SK-N-SH (cell line): ENCODE measurements at regions not wholly inside any gene's neighbourhood (a gene's known extent, or its start where the extent isn't known, plus 50 kb on each side); places are given as distances from the start of the nearest gene placed in this dataset.

ENCODE experiments used
- CTCF ChIA-PET: fragments of 300-600, 350-600 bp; formaldehyde crosslinking; extraction: SDS; loops from one replicate; lab custom pipeline; 2021; lab: Yijun Ruan, JAX
- POLR2A ChIA-PET: fragments of 350-600 bp; sonication (Branson Sonifier 250); formaldehyde crosslinking; extraction: SDS; loops from one replicate; lab custom pipeline; 2020; ENCODE audit warnings: antibody characterized with exemption, inconsistent platforms; lab: Yijun Ruan, JAX
- DNase-seq: peaks from one replicate; pipeline ENCODE4 v3.0.0; 2012
- H2AFZ ChIP-seq: fragments of 200-600 bp; sonication (generic); 2 replicates; pipeline ENCODE4 v1.8.1; 2016; ENCODE audit warnings: antibody characterized with exemption, mild to moderate bottlenecking, low read depth
- H3F3A ChIP-seq: fragments of 200-600 bp; sonication (generic); replicated peaks from 2 replicates; pipeline ENCODE3; 2016; ENCODE audit warnings: antibody characterized with exemption, mild to moderate bottlenecking; ENCODE audit not compliant: insufficient read depth
- H3K27ac ChIP-seq, 2 experiments: fragments of 200-500 bp in 1 of 2; fragments of 200-600 bp in 1 of 2; sonication (Bioruptor generic) in 1 of 2; sonication (generic), shearing (Covaris generic) in 1 of 2; 2 replicates each; pipeline versions ENCODE4 v1.5.1 to v1.6.1; 2014 to 2016; ENCODE audit warnings: low read depth in 2 of 2, inconsistent platforms in 1 of 2, low read length in 1 of 2, mild to moderate bottlenecking in 1 of 2, mixed read lengths in 1 of 2
- H3K27me3 ChIP-seq: fragments of 200-600 bp; sonication (generic), shearing (Covaris generic); 2 replicates; pipeline ENCODE4 v1.6.1; 2016; ENCODE audit warnings: mixed run types; ENCODE audit not compliant: insufficient read depth
- H3K36me3 ChIP-seq, 2 experiments: fragments of 200-500 bp in 1 of 2; fragments of 200-600 bp in 1 of 2; sonication (Bioruptor generic) in 1 of 2; sonication (generic) in 1 of 2; replicated peaks in 1 of 2; 2 replicates each; pipeline versions ENCODE3 to v1.5.1; 2014 to 2016; ENCODE audit warnings: low read length in 1 of 2, mild to moderate bottlenecking in 1 of 2; ENCODE audit not compliant: insufficient read depth in 2 of 2, control insufficient read depth in 1 of 2
- H3K4me1 ChIP-seq, 2 experiments: fragments of 200-500 bp in 1 of 2; fragments of 200-600 bp in 1 of 2; sonication (Bioruptor generic) in 1 of 2; sonication (generic), shearing (Covaris generic) in 1 of 2; 2 replicates each; pipeline versions ENCODE4 v1.5.1 to v1.6.1; 2014 to 2016; ENCODE audit warnings: low read depth in 1 of 2, low read length in 1 of 2, mixed run types in 1 of 2; ENCODE audit not compliant: insufficient read depth in 2 of 2, control insufficient read depth in 1 of 2
- H3K4me2 ChIP-seq: fragments of 200-600 bp; sonication (generic), shearing (Covaris generic); 2 replicates; pipeline ENCODE4 v1.6.1; 2017; ENCODE audit warnings: mixed run types
- H3K4me3 ChIP-seq, 2 experiments: fragments of 200-500 bp in 1 of 2; fragments of 200-600 bp in 1 of 2; sonication (Bioruptor generic) in 1 of 2; sonication (generic), shearing (Covaris generic) in 1 of 2; 2 replicates each; pipeline versions ENCODE4 v1.5.1 to v1.8.1; 2014 to 2016; ENCODE audit warnings: low read depth in 2 of 2, inconsistent platforms in 1 of 2, low read length in 1 of 2, mild to moderate bottlenecking in 1 of 2, mixed read lengths in 1 of 2, moderate library complexity in 1 of 2
- H3K79me2 ChIP-seq: fragments of 200-600 bp; sonication (generic); 2 replicates; pipeline ENCODE4 v1.8.1; 2017; ENCODE audit warnings: mild to moderate bottlenecking; ENCODE audit not compliant: insufficient read depth
- H3K9ac ChIP-seq: fragments of 200-600 bp; sonication (generic); 2 replicates; pipeline ENCODE4 v1.6.1; 2017; ENCODE audit warnings: mixed run types
- H3K9me2 ChIP-seq: fragments of 200-600 bp; sonication (generic); 2 replicates; pipeline ENCODE4 v1.6.1; 2017; ENCODE audit warnings: mixed run types
- H3K9me3 ChIP-seq: fragments of 200-600 bp; sonication (generic); 2 replicates; pipeline ENCODE4 v1.6.1; 2017; ENCODE audit warnings: mixed run types, mild to moderate bottlenecking, moderate library complexity
- H4K20me1 ChIP-seq: fragments of 200-600 bp; sonication (generic); 2 replicates; pipeline ENCODE4 v1.6.1; 2017; ENCODE audit warnings: mild to moderate bottlenecking, mixed run types; ENCODE audit not compliant: insufficient read depth
- ELF1 ChIP-seq: IDR thresholded peaks from 2 replicates; pipeline ENCODE4 v1.4.0; 2012
- EZH2phosphoT487 ChIP-seq: fragments of 200-600 bp; sonication (generic); IDR thresholded peaks from 2 replicates; pipeline ENCODE4 v1.6.1; 2017; ENCODE audit warnings: low read depth, mixed run types, mild to moderate bottlenecking, antibody characterized with exemption, moderate library complexity, borderline replicate concordance
- GABPA ChIP-seq: IDR thresholded peaks from 2 replicates; pipeline ENCODE4 v1.4.0; 2012; ENCODE audit warnings: low read depth, mild to moderate bottlenecking
- GATA2 ChIP-seq: sonication (generic); formaldehyde crosslinking; IDR thresholded peaks from 2 replicates; pipeline ENCODE4 v1.5.0; 2020; ENCODE audit warnings: mild to moderate bottlenecking, missing genetic modification reagents
- IRF3 ChIP-seq: fragments of 150-350 bp; IDR thresholded peaks from 2 replicates; pipeline ENCODE4 v1.6.1; 2016; ENCODE audit warnings: mild to moderate bottlenecking, low read depth, low read length
- JUND ChIP-seq: IDR thresholded peaks from 2 replicates; pipeline ENCODE4 v1.4.0; 2012
- MAX ChIP-seq: IDR thresholded peaks from 2 replicates; pipeline ENCODE4 v1.4.0; 2012; ENCODE audit warnings: low read depth
- MEF2A ChIP-seq: IDR thresholded peaks from 2 replicates; pipeline ENCODE4 v1.4.0; 2012; ENCODE audit warnings: low read depth, borderline replicate concordance
- MXI1 ChIP-seq: IDR thresholded peaks from 2 replicates; pipeline ENCODE4 v1.6.1; 2012; ENCODE audit warnings: mild to moderate bottlenecking, low read depth, low read length, improper control_type of control experiment
- NFIC ChIP-seq: IDR thresholded peaks from 2 replicates; pipeline ENCODE4 v1.4.0; 2012; ENCODE audit warnings: borderline replicate concordance
- NRF1 ChIP-seq: IDR thresholded peaks from 2 replicates; pipeline ENCODE4 v1.6.1; 2012; ENCODE audit warnings: low read depth, mild to moderate bottlenecking, low read length
- RCOR1 ChIP-seq: fragments of 150-350 bp; IDR thresholded peaks from 2 replicates; pipeline ENCODE4 v1.6.1; 2017; ENCODE audit warnings: antibody characterized with exemption, low read length
- REST ChIP-seq: IDR thresholded peaks from 2 replicates; pipeline ENCODE4 v1.6.1; 2012; ENCODE audit warnings: mild to moderate bottlenecking, low read depth, low read length, moderate library complexity
- RFX5 ChIP-seq: IDR thresholded peaks from 2 replicates; pipeline ENCODE4 v1.6.1; 2012; ENCODE audit warnings: mild to moderate bottlenecking, improper control_type of control experiment, low read length
- RXRA ChIP-seq: IDR thresholded peaks from 2 replicates; pipeline ENCODE4 v1.4.0; 2012; ENCODE audit warnings: low read depth, mild to moderate bottlenecking, borderline replicate concordance
- SIN3A ChIP-seq: IDR thresholded peaks from 2 replicates; pipeline ENCODE4 v1.6.1; 2012; ENCODE audit warnings: low read depth, mild to moderate bottlenecking, low read length, moderate library complexity, borderline replicate concordance
- TEAD4 ChIP-seq: IDR thresholded peaks from 2 replicates; pipeline ENCODE4 v1.4.0; 2012; ENCODE audit warnings: mild to moderate bottlenecking, borderline replicate concordance; ENCODE audit not compliant: insufficient read depth
- USF1 ChIP-seq: IDR thresholded peaks from 2 replicates; pipeline ENCODE4 v1.4.0; 2012; ENCODE audit warnings: low read depth, borderline replicate concordance
- ZBTB33 ChIP-seq: IDR thresholded peaks from 2 replicates; pipeline ENCODE4 v1.4.0; 2012; ENCODE audit warnings: low read depth, borderline replicate concordance
- WGBS: methylation state at CpG from one replicate; pipeline ENCODE4 v1.1.6; 2017; ENCODE audit warnings: low lambda C conversion rate; 5-methylcytosine and 5-hydroxymethylcytosine counted together

GRCh38 chr5:172562443-172562842, 78.6 kb upstream of the NEURL1B start:
- Histone ChIP-seq H2AFZ (no peak overlapping the region), H3K36me3 (no peaks in the 10 kb centered on the region), H3K4me1 (peaks cover 0 to 6% of the 10 kb centered on the region in 2 experiments; a peak in 1 of 4 replicates), H4K20me1 (no peaks in the 10 kb centered on the region), H3K9me2 (no peaks in the 10 kb centered on the region), H3K79me2 (no peaks in the 10 kb centered on the region), H3K4me3 (no peak overlapping the region), H3K27me3 (peaks cover 38% of the 10 kb centered on the region; the same call in 1 of the 2 replicates), H3K9ac (no peak overlapping the region), H3K27ac (no peak overlapping the region), H3K4me2 (no peak overlapping the region), H3K9me3 (no peaks in the 10 kb centered on the region), H3F3A (no peaks in the 10 kb centered on the region)
- ChIA-PET POLR2A (no interaction called here), CTCF (interaction anchor here (1.3 kb wide), 1 partner anchor 68 kb away, joined by 3 read pairs; no protein-coding TSS in a partner anchor)
- no peak for DNase-seq
- TF ChIP-seq NRF1 (no peak), NFIC (no peak), MAX (no peak), EZH2phosphoT487 (no peak), ELF1 (no peak), SIN3A (no peak), ZBTB33 (no peak), MXI1 (no peak), MEF2A (no peak), JUND (no peak), REST (no peak), GABPA (no peak), GATA2 (CRISPR knock-in tag) (no peak), RCOR1 (no peak), RXRA (no peak), IRF3 (no peak), USF1 (no peak), RFX5 (no peak), TEAD4 (no peak)
- 57% methylated on average over 8 of the region's 8 CpGs for WGBS
